ENCODE measurements at regions not wholly inside any gene's neighbourhood (a gene's known extent, or its start where the extent isn't known, plus 50 kb on each side); places are given as distances from the start of the nearest gene placed in this dataset.

DNA sequence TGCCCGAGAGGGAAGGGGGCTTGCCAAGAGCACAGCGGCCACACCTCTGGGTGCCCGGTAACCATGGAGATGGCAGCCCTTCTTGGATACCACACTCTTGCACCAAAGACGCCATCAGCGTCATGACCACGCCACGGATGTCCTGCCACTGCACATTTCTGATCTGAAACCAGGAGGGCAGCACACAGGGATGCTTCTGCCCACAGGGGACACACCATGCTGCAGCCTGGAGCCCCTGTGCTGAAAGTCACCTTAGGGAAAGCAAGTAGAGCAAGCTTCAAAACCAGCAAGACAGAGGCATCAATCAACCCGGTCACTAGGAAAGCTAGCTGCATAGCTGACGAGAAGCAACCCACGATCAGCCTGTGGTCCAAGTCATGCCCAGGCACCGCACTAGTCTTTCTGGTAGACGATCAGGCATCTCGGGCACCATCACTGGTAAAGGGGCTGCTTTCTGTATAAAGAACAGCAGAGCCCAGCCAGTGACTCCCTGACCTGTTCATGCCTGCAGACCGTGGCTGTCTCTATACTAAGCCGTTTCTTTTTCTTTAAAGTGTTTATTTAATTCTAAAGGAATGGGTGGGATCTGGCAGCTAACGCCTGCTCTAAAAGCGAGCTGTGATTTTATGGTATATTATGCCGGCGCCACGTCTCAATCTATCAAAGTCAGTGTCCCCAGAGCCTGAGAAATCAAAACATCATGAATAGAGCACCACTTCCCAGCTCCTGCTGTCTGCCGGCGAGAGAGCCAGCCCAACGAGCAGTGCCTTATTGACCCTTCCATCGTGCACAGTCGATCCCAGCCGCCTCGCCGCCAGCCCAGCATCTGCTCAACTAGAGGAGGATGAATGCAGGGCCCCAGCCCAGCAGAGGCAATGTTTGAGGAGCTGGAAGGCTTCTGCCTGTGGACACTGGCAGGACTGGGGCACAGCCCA is 244.7 kb downstream of the RBFOX3 start:
- no peak for DNase-seq

DNA sequence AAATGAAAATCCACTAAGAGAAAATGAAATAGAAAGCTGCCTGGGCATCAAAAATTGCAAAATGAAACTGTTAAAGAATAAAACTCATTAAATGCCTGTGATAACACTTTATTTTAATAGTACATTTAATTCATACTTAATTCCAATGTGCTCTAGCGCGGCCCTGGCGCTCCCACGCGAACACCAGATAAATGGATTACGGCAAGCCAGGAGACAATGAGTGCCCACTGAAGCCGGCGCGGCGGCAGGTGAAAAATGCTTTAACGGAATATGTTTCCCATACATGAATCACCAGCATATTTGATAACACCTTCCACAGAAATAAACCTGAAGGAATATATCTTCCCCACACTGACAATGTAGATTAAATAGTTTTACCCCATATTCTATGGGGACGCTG is 245.5 kb downstream of the RBFOX3 start:
- no peak for DNase-seq

DNA sequence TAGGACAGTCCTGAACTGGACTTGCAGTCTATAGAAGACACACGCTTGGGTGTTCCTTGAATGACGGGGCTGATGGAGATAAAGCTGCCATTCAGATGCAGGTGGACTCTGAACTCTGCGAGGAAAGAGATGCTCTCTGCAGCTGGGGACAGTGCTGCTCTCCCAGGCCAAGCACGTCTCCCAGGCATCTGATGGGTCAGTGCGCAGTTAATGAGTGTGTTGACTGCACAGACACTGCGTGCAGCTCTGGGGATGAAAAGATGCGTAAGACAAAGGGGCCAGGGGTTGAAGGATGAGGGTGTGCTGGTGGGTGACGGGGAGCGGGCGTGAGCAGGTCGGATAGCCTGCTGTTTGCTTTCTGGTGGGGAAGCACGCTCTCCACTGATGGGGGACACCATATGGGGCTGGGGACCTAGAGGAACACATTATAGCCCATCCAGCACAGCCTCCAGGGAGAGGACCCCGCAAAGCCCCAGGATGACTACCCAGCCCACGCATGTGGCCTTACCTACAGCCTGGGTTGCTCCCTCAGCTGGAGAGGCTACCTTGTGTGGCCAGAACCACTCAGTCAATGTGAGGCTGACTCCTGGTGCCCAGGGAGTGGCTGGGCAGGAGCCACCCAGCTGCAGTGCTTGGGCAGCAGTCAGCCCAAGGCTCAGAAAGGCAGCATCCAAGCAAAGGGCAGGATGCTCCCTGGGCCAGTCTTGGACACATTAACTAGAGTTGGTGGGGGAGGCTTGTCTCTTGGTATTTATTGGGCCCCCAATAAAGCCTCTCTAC is 246.3 kb downstream of the RBFOX3 start:
- no peak for DNase-seq

DNA sequence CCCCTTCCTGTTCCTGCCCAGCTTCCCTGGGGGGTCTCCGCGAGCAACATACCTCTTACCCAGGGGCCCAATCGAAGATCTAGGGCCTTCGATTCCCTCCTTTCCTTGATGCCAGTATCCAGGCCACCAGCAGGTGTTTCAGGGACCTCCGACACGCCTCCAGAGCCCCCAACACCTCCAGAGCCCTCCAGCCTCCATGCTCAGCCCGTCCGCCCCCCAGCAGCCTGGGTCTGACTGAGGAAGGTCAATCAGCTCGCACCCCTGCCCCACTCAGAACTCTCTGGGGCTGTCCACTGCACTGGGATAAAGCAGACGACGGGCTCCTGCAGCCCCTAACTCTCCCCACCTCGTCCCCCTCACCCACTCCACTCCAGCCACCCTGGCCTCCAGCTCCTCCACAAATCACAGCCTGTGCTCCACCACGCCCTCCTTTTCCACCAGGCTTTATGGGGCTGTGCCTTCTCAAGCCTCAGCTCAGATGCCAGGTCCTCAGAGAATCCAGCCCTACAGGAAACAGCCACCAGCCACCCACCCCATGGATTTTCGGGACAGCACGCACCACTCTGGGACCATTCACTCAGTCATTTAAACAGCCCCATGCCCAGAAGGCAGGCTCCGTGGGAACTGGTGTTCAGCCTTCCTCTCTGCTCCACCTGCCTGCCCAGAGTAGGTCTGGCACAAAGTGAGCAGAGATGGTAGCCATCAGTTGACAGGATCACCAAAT is 247.1 kb downstream of the RBFOX3 start:
- no peak for DNase-seq

DNA sequence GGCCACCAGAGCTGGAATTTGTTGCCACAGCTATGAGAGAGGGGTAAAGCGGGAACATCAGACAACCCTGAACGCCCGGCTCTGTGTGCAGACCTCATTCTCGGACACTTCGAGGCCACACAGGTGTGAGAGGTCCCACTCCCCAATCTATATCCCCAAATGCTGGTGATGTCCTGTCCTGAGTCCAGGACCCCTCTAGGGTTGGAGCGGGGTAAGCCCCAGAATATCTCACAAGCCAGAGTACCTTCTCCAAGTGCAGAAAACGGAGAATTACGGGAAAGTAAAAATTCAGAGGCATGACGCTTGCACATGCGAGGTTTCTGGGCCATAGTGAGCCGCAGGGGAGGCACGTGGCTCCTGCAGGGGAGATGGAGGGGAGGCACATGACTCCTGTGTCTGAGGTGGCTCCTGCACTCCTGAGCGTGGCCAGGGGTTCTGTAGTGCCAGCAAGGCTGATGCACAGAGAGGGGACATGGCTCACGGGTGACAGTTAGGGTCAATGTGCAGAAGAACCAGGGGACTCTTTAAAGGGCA is 248.0 kb downstream of the RBFOX3 start:
- no peak for DNase-seq

DNA sequence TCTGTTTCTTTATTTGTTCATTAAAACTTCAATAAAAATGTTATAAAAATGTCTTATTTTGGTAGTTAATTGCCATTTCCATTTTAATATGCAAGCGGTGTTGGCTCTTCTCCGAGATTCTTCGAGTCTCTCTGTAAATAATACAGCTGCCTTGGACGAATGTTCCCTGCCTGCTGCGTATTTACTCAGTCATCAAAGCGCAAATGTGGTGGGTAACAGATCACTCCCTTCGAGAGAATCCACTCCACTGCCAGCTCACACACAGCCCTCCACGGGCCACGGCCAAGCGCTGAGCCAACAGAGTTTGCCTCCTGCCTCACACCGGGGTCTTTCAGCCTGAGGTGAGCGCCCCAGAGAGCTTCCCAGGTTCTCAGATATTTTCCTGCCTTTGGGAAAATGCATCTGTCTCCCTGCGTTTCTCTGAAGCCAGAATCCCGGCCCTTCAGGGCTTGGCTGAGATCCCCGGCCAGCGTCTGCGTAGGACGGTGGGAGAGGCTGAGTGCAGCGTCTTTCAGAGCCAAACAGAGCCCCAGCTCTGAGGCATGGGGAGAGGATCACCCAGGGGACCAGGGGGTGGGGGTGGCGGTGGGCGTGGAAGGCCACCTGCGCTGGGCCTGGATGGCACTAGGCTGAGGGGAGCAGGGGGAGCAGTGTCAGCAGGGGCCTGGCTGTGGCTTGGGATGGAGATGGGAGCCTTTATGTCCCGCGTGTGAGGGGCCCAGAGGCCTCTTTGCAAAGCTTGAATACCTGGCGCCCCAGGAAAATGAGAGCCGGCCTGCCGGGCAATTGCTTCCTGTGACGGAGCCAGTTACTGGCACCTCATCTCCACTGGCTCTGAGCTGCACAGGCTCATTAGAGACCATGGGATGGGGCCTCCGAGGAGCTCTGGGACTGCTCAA is 248.7 kb downstream of the RBFOX3 start:
- no peak for DNase-seq

DNA sequence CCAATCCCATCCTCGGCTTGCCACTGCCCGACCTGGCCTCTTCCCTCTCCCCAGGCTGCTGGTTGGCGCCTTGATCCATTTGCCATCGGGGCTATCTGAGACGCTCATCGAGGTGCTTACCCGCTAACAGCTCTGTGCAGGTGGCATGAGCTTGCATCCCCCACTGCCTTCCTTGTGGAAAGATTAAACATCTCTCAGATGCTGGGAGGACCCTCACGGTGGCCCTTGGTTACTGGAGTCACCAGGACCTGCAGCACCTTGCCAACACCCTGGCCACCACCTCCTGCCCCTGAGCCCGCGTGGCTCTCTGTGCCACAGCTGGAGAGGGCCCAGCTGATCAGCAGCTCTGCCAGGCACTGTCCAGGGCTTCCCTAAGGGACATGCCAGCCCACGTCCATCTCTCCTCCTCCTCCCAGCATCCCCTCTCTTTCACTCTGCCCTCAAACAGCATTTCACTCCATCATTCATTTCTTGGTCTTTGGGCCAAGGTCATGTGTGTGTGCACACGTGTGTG is 249.6 kb downstream of the RBFOX3 start:
- no peak for DNase-seq

DNA sequence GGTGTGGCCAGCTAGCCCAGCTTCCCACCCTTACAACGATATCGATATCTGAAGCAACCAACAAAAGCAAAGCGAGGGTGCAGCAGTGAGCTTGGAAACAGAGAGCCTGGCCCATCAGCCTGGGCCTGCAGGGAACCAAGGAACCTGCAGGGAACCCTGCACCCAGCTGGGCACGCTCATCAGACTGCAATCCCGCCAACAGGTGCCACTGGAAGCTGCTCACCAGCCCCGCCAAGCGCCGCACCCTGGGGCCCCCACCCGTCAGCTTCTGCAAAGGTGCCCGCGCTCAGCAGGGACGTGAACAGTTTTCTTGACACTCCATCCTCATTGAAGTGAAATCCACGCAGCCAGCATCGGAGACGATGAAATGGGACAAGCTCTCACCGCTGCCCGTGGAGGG is 250.7 kb downstream of the RBFOX3 start:
- DNase-seq, result no peak

DNA sequence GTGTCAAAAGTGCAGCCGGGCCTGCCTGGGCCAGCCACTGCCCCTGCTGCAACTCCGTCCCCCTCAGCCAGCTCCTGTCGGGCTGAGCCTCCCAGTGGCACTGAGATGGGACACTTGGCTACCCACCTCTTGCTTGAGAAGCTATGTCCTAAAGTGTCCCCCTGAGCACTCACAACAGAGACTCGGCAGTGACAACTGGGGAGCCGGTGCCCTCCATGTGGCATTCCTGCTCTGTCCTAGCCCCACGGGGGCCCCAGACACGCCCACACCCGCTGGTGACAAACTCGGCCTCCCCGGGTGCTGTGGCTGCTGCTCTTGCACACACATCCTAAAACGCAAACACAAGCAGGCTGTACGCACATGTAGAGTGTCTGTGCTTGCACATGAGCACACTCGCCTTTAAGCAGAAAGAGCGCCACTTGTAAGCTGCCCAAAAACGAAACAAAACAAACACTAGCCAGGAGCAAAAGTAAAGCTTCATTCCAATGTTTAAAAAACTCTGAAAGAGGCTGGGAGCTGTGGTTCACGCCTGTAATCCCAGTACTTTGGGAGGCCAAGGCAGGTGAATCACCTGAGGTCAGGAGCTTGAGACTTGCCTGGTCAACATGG is 253.9 kb downstream of the RBFOX3 start:
- no peak for DNase-seq

DNA sequence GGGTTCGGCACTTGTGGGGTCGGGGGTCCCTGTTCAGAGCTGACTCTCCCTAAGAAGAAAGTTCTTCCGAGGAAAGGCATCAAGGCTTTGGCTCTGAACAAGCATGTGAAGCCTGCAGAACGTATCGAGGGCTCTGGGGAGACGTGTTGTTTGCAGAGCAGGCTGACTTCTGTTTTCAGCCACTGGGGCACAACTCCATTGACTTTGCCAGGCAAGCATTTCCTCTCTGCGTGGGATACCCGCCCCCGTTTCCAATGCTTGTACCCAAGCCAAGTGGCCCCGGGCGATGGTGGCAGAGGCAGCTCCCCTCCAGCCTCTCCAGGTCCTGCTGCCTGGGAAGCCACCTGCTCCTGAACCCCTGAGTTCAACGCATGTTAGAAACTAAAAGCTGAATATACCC is 255.7 kb downstream of the RBFOX3 start:
- DNase-seq, result no peak

DNA sequence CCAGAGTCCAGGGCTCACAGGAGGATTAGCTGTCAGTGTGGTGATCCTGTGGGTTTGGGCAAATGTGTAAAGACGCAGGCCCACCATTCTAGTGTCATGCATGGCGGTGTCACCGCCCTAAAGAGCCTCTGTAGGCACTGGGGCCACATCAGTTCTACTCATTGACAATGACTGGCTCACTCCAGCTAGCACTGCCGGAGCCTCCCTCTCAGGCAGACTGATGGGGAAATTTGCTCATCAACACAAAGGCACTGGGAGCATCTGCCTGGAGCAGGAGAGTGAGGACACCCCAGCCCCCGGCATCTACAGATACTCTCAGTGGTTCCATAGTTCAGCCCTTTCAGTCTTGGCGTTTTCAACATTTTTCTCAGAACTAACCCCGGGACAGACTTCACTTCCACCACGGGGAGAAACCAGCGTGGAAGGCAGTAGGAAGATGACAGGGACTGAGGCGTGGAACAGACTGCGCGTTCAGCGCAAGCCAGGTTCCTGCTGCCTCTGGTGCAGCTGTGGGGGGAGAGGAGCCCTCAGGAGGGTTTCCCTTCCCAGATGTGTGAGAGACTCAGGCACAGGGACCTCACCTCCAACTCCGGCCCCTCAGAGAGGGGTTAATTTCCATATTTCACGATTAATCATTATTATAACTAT is 256.6 kb downstream of the RBFOX3 start:
- no peak for DNase-seq

DNA sequence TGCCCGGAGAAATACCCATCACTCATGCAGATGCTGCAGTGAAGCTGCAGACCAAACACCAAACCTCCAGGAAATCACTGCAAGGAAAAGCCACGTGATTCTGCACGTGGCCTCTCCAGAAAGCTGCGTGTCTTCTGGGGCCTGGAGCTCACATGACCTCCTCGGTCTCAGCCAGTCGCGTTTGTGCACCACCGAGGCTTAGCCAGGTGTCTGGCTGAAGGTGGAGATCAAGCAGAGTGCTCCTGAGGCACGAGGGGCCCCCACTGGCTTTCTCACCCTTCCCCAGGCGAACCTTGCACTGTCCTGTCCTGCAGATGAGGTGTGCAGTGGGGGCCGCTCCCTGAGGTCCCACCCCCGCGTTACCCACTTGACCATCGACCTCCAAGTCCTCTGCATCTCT is 257.3 kb downstream of the RBFOX3 start:
- DNase-seq, result no peak

DNA sequence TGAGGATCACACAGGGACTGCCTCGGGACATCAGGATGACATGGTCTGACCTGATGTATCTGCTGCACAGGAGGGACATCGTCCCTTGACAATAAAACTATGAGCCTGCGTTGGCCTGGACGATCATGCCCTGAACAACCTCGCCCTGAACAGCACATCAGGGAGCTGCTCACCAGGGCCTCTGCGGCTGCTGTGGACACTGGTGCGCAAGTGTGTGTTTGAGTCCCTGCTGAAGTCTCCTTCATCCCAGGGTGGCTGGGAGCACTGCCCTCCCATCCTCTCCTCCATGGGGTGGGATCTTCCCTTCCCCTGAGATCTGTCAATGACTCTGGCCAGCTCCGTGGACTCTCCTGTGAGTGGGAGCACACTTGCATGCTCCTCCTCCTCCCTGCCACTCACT is 257.8 kb downstream of the RBFOX3 start:
- DNase-seq, result no peak

DNA sequence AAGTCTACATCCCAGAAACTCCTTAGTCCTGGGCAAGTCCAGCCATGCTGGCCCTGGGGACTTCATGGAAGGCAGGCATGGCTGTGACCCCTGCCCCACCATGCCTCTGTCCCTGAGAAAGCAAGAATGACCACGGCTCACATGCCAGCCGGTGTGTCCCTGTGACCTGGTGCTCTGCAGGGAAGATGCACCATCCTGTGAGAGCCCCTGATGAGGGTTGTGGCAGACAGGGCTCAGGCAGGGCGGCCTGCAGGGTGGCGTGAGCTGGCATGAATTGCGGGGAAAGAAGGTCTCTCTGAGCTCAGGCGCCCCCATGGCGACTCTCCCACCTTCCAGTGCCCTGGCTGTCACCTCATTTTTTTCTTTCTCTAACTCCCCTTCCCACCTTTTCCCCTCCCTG is 260.3 kb downstream of the RBFOX3 start:
- no peak for DNase-seq

DNA sequence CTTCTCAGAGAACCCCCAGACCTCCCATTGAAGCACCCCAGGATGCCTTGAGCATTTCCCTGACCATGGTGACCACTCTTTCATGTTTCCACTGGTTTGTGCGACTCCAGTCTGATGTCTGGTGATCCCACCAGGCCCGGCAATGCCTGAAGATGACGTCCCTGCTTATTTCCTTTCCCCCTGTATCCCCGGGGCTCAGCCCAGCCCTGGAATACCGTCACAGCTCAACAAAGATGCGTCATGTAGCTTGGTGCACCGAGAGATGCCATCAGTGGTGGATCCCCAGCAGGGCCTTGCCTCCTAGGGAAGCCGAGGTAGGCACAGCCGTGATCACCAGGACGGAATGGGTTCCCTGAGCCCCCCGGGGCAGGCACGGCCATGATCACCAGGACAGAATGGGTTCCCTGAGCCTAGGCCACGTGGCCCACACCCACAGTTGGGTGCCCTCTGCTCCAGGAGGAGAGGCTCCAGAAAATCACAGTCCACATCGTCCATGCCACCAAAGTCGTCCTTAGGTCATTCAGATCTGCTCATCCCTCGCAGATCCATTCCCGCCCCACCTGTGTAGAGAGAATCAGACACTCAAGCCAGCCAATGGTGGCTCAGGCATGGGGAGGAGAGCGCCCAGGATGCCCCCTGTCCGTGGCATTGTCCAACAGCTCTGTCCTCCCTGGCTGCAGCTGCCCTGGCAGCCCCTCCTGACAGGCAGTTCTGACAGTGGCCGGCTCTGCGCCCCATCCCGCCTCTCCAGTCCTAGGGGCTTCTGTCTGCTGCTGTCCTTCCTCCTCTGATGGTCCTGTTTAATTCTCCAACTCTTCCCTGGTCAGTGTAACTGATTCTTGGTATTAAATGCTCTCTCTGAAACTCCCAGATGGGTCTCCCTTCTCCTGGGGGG is 261.1 kb downstream of the RBFOX3 start:
- no peak for DNase-seq

DNA sequence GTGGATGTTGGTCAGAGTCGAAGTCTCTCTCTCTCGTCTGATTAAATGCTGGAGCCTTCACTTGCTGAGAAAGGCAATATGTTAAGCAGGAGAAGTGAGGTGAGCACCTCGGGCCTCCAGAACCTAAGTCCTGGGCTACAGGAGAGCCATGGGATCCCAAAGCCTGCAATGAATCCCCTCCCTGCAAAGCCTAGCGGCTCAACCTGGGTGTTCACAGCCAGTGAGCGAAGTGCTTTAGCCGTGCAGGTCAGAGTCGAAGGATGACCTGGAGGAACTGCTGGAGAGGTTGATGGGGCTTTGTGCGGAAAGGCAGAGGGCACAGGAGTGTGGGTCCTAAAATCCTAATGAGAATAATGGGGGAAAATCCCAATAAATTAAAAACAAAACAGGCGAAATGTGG is 267.8 kb downstream of the ENGASE start:
- no peak for DNase-seq

DNA sequence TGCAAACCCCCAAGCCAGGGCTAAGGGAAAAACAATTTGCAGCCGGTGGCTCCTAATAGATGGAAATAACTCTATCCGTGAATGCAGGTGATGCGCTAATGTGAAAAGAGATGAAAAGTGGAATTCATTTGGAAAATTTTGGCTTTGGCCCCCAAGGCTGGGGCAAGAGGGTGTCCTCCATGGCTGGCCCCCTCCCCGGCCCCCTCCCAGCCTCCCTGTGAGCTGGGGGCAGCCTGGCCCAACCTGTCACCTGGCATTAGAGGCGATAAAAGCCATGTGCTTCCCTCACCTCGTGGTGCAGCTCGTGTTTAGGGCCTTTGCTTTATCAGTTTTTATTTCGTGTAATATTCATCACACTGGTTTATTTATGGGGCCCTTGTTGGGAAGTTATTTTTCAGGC is 267.2 kb downstream of the ENGASE start:
- DNase-seq, result no peak

DNA sequence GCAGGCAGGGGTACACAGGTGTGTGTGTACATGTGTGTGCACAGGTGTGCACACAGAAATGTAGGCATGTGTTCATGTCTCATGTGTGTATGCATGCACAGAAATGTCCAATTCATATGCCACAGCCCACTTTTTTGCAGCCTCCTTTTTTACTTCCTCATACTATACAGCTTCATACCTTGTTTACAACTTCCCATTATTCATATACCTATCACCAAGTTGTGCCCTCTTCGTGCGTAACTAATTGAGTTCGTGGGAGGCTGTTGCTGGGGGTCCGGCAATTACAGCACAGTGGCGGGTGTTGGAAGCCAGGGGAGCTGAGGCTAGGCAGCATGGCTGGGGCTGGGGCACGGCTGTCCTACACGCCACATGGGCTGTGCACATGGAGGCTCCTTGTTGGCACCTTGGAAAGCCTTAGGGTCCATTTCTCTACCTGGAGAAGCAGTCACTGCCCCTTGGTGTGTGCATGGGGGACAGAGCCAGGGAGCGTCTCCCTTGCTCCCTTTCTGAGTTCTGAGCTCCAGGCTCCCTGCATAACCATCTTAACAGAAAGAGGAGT is 266.7 kb downstream of the ENGASE start:
- no peak for DNase-seq
